Neural cell (in vitro differentiated cells): ENCODE measurements at regions not wholly inside any gene's neighbourhood (a gene's known extent, or its start where the extent isn't known, plus 50 kb on each side); places are given as distances from the start of the nearest gene placed in this dataset.

Experiments
- CTCF ChIP-seq: fragments of 450-650 bp; IDR thresholded peaks from 2 replicates; pipeline ENCODE4 v1.5.1; 2014; ENCODE audit warnings: antibody characterized with exemption, mild to moderate bottlenecking, moderate library complexity; ENCODE audit not compliant: poor library complexity, severe bottlenecking
- EP300 ChIP-seq: fragments of 450-650 bp; conservative IDR thresholded peaks from 2 replicates; pipeline ENCODE4 v1.6.1; 2014; ENCODE audit warnings: antibody characterized with exemption, mild to moderate bottlenecking, moderate library complexity; ENCODE audit not compliant: poor library complexity, severe bottlenecking
- SMC3 ChIP-seq: fragments of 450-650 bp; conservative IDR thresholded peaks from 2 replicates; pipeline ENCODE4 v1.6.1; 2014; ENCODE audit warnings: antibody characterized with exemption, mild to moderate bottlenecking, moderate library complexity; ENCODE audit not compliant: poor library complexity

DNA sequence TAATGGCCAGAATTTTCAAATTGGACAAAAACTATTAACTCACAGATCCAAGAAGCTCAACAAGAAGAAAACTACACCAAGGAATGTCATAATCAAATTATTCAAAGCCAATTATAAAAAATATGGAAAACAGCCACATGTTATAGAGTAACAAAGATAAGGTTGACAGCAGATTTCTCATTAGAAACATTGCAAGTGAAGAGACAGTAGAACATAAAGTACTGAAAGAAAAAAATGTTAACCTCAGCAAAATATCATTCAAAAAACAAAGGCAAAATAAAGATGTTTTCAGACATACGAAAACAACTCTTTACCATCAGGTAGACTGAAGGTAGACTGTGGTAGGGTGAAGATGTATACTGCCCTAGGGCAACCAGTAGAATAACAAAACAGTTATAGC lies 83.4 kb downstream of the KCNRG start:
- TF ChIP-seq CTCF (no peak), EP300 (no peak), SMC3 (no peak)
